Middle frontal gyrus (tissue), 1 donor: ENCODE measurements at regions not wholly inside any gene's neighbourhood (a gene's known extent, or its start where the extent isn't known, plus 50 kb on each side); places are given as distances from the start of the nearest gene placed in this dataset.
"Not testable (repeated sequence)": the region's sequence is repeated elsewhere in the genome, so short reads cannot be mapped to it uniquely, and the experiment has no call there.

Source experiments
- DNase-seq: peaks from one replicate; pipeline ENCODE4 v3.0.0-alpha.2; 2015; ENCODE audit warnings: low spot score; ENCODE audit errors: extremely low spot score

DNA sequence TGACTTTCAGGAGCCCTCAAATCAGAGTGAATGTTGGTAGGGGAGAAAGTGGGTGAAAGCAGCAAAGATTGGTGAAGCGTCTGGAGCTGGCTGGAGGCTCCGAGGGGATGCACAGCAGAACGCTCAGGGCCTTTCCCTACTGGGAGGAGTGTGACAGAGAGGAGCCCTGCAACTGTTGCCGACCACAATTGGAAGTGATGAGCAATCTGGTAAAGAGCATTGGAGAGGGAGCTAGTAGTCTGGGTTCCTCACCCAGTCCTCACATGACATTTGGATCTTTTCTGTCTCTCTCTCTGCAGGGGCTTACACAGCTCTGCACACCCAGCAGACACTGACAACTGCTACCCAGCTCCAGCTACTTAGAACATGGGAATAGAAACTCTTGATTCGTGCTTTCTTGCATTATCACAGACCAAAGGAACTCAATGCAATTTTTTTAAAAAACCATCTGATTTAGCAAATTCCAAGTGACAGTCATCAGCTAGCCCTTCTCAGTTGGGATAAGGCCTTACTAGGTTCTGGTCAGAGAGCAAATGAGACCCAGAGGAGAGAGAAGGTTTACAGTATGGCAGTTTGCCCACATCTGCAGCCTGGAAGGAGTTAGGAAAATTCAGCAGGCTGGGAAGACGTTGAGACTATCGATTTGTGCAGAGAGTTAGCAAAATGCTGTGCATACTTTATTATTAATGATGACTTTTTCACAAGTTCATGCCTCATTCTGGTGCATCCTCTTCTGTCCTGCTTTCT lies 278.0 kb upstream of the PLET1 start:
- no peak for DNase-seq

DNA sequence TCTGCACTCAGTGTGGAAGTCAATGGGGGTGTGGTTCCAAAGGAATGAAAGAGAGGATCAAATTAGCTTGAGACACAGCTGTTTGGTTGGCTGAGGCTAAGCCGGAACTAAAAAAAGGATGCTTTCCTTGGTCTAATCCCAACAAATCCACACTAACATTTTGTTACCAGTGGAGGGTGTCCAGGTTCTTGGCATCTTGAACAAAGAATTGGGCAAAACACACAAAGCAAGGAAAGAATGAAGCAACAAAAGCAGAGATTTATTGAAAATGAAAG lies 278.6 kb upstream of the PLET1 start:
- DNase-seq: not testable (repeated sequence)

GRCh38 chr11:112539741-112540140 lies 279.1 kb upstream of the PLET1 start:
- no peak for DNase-seq

DNA sequence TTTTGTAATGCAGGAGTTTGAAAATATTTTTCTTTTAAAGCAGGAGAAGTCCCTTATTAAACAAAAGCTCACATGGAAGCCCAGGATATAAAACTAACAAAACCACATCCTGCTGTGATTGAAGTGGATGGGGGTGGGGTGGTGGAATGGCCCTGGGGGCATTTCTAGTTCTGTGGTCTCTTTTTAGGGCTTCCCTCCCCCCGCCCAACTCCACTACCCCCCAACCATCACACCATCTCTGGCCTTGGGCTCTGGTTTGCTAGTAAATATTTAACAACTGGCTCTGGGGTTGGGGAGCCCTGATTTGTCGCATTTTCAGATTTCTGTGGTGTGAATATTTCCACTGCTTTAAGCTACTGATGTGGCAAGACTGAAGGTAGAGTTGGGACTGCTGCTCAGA lies 279.6 kb upstream of the PLET1 start:
- DNase-seq: no peak

DNA sequence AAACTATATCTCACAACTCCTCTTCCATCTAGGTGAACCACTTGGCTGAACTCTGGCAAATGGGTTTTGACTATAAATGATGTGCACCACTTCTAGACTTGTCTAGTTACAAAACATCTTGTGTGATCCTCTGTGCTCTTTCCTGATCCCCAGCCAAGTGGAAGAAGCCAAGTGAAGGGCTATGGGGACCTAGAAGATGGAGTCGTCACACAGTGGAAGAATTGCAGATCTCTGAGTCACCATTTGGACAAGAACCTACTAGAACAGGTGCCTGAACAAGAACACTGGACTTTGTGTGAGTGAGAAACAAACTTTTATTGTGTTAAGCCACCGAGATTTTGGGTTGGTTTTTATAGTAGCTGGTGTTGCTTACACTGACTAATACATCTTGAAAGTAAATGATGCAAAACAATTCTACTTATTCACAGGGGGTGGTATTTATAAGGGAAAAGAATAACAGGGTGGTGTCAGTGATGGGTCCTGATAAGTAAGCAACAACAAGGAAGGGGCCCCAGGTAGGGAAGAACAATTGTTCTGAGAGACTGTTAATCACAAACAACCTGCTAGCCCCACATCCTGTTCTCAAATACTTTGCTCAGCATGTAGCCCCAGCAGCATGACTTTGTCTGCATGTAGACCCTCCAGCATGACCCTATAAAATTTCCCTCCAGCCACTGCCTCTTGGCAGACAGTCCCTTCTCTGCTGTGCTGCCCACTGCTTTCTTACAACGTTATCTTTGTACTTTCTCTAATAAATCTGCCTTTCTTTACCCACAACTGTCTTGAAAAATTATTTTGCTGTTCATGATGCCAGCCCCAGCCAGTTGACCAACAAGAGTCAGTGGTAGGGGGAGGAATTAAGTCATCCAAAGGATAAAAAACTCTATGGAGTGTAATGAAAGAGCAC lies 280.7 kb upstream of the PLET1 start:
- DNase-seq: no peak

GRCh38 chr11:112542479-112542878 lies 281.8 kb upstream of the PLET1 start:
- DNase-seq: no peak

GRCh38 chr11:112543390-112543789 lies 282.7 kb upstream of the PLET1 start:
- no peak for DNase-seq

DNA sequence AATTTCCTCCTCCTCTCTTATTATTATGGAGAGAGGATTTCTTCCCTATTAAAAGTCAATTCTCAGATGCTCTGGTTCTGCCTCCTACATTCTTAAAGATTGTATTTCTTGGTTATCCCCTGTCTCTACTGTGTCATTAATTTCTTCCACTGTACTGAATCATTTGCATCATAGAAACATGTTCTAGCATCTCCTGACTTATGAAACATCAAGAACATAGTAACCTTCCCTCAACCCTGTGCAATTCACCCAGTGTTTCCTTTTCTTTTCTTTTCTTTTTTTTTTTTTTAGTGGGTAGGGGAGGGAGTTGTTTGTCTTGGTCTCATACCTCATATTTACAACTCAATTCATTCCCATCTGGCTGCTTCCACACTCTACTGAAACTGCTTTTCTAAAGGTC lies 288.0 kb upstream of the PLET1 start:
- DNase-seq: no peak

- no peak for DNase-seq
Observed at GRCh38 chr11:112553205-112553731, 292.6 kb upstream of the PLET1 start.

DNA sequence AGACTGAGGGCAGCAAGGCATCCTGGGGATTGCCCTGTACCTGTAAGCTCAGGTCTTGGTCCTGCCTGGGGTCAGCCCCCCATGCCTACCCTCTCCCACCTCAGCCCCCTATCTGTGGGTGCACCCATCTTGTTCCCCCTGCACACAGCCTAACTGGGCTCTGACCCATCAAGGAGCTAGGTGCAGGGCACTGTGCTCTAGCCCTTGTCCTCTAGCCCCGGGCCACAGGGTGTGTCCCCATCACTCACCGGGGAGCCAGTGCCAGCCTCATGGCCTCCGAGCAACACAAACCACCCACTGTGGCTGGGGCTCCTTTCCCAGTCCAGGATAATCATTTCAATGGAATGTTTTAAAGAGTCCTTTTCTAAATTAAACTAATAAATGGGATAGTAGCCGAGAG lies 293.9 kb upstream of the PLET1 start:
- DNase-seq: no peak

DNA sequence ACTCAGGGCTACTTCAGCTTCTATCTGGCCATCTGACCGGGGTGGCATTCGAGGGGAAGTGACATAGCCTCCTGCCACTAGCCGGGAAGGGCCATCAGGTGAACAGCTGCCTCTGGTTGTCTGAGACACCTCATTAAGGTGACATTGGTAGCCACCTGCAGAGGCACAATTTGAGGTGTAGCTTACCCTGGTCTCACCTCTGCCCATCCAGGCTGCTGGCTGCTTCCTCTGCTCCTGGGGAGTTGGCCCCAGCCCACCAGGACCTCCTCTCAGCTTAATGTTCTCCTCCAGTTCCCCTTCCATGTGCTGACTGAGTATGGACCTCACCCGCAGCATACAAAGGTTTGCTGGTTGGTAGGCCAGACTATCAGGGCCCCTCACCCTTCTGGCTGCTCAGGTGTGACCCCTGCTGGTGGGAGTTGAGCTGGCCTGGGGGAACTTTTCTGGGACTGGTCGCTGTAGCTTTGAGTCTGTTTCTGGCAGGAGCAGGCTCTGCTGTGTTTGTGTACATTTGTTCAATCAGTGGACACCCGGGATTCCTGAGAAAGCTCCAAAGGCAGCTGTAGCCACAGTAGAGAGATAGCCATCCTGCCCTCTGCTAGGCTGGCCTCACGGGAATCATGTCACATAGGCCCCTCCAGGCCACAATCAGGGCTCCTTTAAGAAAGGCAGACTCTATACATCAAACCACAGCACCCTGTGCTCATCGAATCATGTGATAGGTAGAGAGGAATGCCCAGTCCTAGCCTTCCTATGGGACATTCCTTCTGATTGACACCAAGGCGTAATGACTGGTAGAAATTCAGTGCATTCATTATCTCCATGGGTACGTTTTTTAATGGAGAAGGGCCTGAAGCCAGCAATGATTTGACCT lies 295.1 kb upstream of the PLET1 start:
- peak; percentile 13 for DNase-seq

GRCh38 chr11:112558691-112559090 lies 298.0 kb upstream of the PLET1 start:
- DNase-seq: no peak

DNA sequence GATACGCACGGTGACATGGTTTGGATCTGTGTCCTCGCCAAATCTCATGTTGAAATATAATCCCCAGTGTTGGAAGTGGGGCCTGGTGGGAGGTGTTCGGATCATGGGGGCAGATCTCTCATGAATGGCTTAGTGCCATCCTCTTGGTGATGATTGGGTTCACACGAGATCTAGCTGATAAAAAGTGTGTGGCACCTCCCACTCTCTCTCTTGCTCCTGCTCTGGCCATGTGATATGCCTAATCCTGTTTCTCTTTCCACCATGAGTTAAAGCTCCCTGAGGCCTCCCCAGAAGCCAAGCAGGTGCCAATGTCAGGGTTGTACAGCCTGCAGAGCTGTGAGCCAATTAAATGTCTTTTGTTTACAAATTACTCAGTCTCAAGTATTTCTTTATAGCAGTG lies 303.1 kb upstream of the PLET1 start:
- no peak for DNase-seq

GRCh38 chr11:112564228-112564955 lies 303.7 kb upstream of the PLET1 start:
- no peak for DNase-seq

DNA sequence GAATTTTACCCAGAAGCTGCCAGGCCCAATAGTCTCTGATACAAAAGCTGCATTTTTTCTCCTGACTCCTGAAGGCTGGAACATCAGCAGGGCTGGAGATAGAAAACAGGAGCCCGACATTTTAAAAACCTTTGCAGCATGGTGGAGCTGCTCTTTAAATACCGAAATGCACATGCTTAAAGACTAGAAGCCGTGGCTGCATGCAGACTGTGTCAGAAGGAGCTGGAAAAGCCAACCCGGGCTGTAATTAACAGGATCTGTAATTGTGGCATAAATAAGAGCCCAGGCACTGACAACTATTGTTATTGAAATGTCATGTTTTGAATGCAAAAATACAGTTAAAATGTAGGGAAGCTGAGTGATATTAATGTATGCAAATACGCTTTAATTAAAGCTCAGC lies 304.9 kb upstream of the PLET1 start:
- DNase-seq: no peak

DNA sequence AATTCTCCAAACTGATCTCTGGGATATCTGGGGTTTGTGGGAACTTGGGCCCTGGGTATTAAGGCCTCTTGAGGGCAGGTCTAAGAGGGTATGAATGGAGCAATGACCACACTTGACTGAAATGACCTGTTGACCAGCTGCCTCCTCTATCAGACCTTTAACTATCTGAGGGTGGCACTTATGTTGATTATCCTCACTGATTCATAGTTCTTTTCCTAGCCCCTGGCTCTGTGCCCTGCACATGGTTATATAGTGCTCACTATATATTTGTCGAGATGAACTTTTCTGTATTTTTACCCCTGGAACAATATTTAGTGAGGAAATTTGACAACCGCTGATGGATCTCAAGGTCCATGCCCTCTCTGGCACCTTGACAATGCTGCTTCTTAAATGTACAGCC lies 305.5 kb upstream of the PLET1 start:
- DNase-seq: no peak

- no peak for DNase-seq
Observed at GRCh38 chr11:112570333-112570732, 309.7 kb upstream of the PLET1 start.

- DNase-seq: no peak
Observed at GRCh38 chr11:112579282-112579681, 318.6 kb upstream of the PLET1 start.

GRCh38 chr11:112580864-112581263 lies 320.2 kb upstream of the PLET1 start:
- no peak for DNase-seq

DNA sequence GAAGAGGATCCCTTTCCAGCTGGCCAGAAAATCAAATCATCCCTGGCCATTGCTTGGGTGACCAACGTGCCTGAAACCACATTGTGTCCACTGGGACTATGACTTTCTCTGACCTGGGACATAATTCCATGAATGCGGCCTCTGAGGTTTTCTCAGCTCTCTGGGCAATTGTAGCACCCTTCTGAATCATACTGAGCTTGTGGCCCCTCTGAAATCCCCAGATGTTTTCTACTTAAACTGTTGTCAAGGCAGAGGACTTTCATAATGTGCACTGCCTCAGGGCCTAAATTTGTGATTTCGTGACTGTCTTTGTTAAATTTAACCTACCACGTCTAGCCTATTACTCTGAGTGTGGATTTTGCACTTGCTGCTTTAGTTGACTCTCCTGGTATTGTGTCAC lies 321.1 kb upstream of the PLET1 start:
- no peak for DNase-seq

- DNase-seq: no peak
Observed at GRCh38 chr11:112582366-112582765, 321.7 kb upstream of the PLET1 start.
